Activated T-cell treated with anti-CD3 and anti-CD28 coated beads for 48 hours (primary cell): ENCODE measurements at regions not wholly inside any gene's neighbourhood (a gene's known extent, or its start where the extent isn't known, plus 50 kb on each side); places are given as distances from the start of the nearest gene placed in this dataset.

Experiments used
- DNase-seq: peaks from one replicate; pipeline ENCODE4 v3.0.0-alpha.2; 2020; ENCODE audit warnings: low read depth

GRCh38 chr2:234596696-234597575 lies 100.1 kb upstream of the ARL4C start:
- DNase-seq: no peak

GRCh38 chr2:234595829-234596228 lies 98.9 kb upstream of the ARL4C start:
- no peak for DNase-seq

GRCh38 chr2:234594715-234595114 lies 97.8 kb upstream of the ARL4C start:
- DNase-seq: no peak

- DNase-seq: no peak
These were observed 96.8 kb upstream of the ARL4C start for GRCh38 chr2:234593636-234594035.

- no peak for DNase-seq
These were observed 95.7 kb upstream of the ARL4C start for GRCh38 chr2:234592541-234592940.

GRCh38 chr2:234590076-234590475 lies 93.2 kb upstream of the ARL4C start:
- DNase-seq: no peak

- DNase-seq: no peak
These were observed 91.2 kb upstream of the ARL4C start for GRCh38 chr2:234588054-234588430.

GRCh38 chr2:234587341-234588053 lies 90.6 kb upstream of the ARL4C start:
- DNase-seq: no peak

- DNase-seq: no peak
These were observed 86.5 kb upstream of the ARL4C start for GRCh38 chr2:234583331-234583730.

GRCh38 chr2:234580686-234581085 lies 83.8 kb upstream of the ARL4C start:
- no peak for DNase-seq

- DNase-seq: no peak
These were observed 82.5 kb upstream of the ARL4C start for GRCh38 chr2:234579231-234579962.

GRCh38 chr2:234578389-234578788 lies 81.5 kb upstream of the ARL4C start:
- no peak for DNase-seq

GRCh38 chr2:234577191-234577590 lies 80.3 kb upstream of the ARL4C start:
- DNase-seq: no peak

- no peak for DNase-seq
These were observed 74.9 kb upstream of the ARL4C start for GRCh38 chr2:234571620-234572407.

- DNase-seq: no peak
These were observed 73.6 kb upstream of the ARL4C start for GRCh38 chr2:234570476-234570875.

- no peak for DNase-seq
These were observed 73.0 kb upstream of the ARL4C start for GRCh38 chr2:234569776-234570430.

GRCh38 chr2:234566622-234567021 lies 69.7 kb upstream of the ARL4C start:
- no peak for DNase-seq

GRCh38 chr2:234565842-234566619 lies 69.2 kb upstream of the ARL4C start:
- no peak for DNase-seq

GRCh38 chr2:234565201-234565600 lies 68.3 kb upstream of the ARL4C start:
- no peak for DNase-seq

GRCh38 chr2:234564699-234565098 lies 67.8 kb upstream of the ARL4C start:
- no peak for DNase-seq

- no peak for DNase-seq
These were observed 62.7 kb upstream of the ARL4C start for GRCh38 chr2:234559609-234560008.
